DND-41 (cell line): ENCODE measurements at regions not wholly inside any gene's neighbourhood (a gene's known extent, or its start where the extent isn't known, plus 50 kb on each side); places are given as distances from the start of the nearest gene placed in this dataset.
"Not testable (repeated sequence)": the region's sequence is repeated elsewhere in the genome, so short reads cannot be mapped to it uniquely, and the experiment has no call there.

Source experiments
- ATAC-seq: fragments of 200-7000 bp; cut with Tn5 transposase; 3 replicates; pipeline ENCODE4 v1.9.1; 2021; ENCODE audit warnings: low read depth; ENCODE audit not compliant: insufficient read depth
- DNase-seq: peaks from one replicate; pipeline ENCODE4 v3.0.0-alpha.2; 2020
- H2AFZ ChIP-seq: 2 replicates; pipeline ENCODE4 v1.6.0; 2012; ENCODE audit warnings: low read depth, low read length
- H3K27ac ChIP-seq: 2 replicates; pipeline ENCODE4 v1.5.1; 2012; ENCODE audit warnings: low read length, inconsistent platforms
- H3K27me3 ChIP-seq: fragments of 200-600 bp; sonication (generic); 2 replicates; pipeline ENCODE4 v1.6.0; 2012; ENCODE audit warnings: low read length, mild to moderate bottlenecking, inconsistent platforms; ENCODE audit not compliant: insufficient read depth, poor library complexity
- H3K36me3 ChIP-seq: 2 replicates; pipeline ENCODE4 v1.5.1; 2012; ENCODE audit warnings: low read length, inconsistent platforms; ENCODE audit not compliant: insufficient read depth
- H3K4me1 ChIP-seq: 2 replicates; pipeline ENCODE4 v1.5.1; 2012; ENCODE audit warnings: mild to moderate bottlenecking, low read length; ENCODE audit not compliant: insufficient read depth
- H3K4me2 ChIP-seq: 2 replicates; pipeline ENCODE4 v1.6.0; 2012; ENCODE audit warnings: mild to moderate bottlenecking, moderate library complexity, low read length, inconsistent platforms; ENCODE audit not compliant: insufficient read depth
- H3K4me3 ChIP-seq, 2 experiments: fragments of 200-600 bp in 1 of 2; shearing (Covaris generic) in 1 of 2; 2 replicates each; pipeline ENCODE4 v1.5.1; 2012 to 2016; ENCODE audit warnings: inconsistent platforms in 2 of 2, low read length in 2 of 2, mild to moderate bottlenecking in 2 of 2, low read depth in 1 of 2, moderate library complexity in 1 of 2
- H3K79me2 ChIP-seq: 2 replicates; pipeline ENCODE4 v1.6.0; 2012; ENCODE audit warnings: low read length, inconsistent platforms; ENCODE audit not compliant: insufficient read depth
- H3K9ac ChIP-seq: 2 replicates; pipeline ENCODE4 v1.6.0; 2012; ENCODE audit warnings: low read depth, mild to moderate bottlenecking, inconsistent platforms, low read length, moderate library complexity
- H3K9me3 ChIP-seq: 2 replicates; pipeline ENCODE4 v1.5.1; 2012; ENCODE audit warnings: low read length, moderate library complexity, mild to moderate bottlenecking, inconsistent platforms; ENCODE audit not compliant: insufficient read depth, severe bottlenecking
- H4K20me1 ChIP-seq: 2 replicates; pipeline ENCODE4 v1.6.0; 2012; ENCODE audit warnings: low read length; ENCODE audit not compliant: insufficient read depth
- EZH2 ChIP-seq: IDR thresholded peaks from 3 replicates; pipeline ENCODE4 v1.6.1; 2012; ENCODE audit warnings: borderline replicate concordance, low read depth, mild to moderate bottlenecking, moderate library complexity, low read length, inconsistent platforms; ENCODE audit not compliant: severe bottlenecking
- TF ChIP-seq, protein P1 (sequence below): IDR thresholded peaks from 2 replicates; pipeline ENCODE4 v1.5.1; 2012; ENCODE audit warnings: borderline replicate concordance, low read length, moderate library complexity, mild to moderate bottlenecking; ENCODE audit not compliant: poor library complexity, severe bottlenecking; ENCODE audit errors: extremely low read depth

- Histone ChIP-seq H3K9ac (no peak overlapping the region), H3K4me2 (no peak overlapping the region), H3K27me3 (no peaks in the 10 kb centered on the region), H3K36me3 (no peaks in the 10 kb centered on the region), H3K79me2 (no peaks in the 10 kb centered on the region), H3K27ac (no peak overlapping the region), H3K4me1 (no peaks in the 10 kb centered on the region), H3K9me3 (no peaks in the 10 kb centered on the region), H4K20me1 (no peaks in the 10 kb centered on the region), H3K4me3 (no peak overlapping the region), H2AFZ (no peak overlapping the region)
- TF ChIP-seq, protein P1, sequence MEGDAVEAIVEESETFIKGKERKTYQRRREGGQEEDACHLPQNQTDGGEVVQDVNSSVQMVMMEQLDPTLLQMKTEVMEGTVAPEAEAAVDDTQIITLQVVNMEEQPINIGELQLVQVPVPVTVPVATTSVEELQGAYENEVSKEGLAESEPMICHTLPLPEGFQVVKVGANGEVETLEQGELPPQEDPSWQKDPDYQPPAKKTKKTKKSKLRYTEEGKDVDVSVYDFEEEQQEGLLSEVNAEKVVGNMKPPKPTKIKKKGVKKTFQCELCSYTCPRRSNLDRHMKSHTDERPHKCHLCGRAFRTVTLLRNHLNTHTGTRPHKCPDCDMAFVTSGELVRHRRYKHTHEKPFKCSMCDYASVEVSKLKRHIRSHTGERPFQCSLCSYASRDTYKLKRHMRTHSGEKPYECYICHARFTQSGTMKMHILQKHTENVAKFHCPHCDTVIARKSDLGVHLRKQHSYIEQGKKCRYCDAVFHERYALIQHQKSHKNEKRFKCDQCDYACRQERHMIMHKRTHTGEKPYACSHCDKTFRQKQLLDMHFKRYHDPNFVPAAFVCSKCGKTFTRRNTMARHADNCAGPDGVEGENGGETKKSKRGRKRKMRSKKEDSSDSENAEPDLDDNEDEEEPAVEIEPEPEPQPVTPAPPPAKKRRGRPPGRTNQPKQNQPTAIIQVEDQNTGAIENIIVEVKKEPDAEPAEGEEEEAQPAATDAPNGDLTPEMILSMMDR, result no peak
- no peak for TF ChIP-seq EZH2
- no peak for DNase-seq
- no peak for ATAC-seq
Measured at GRCh38 chrX:18034504-18034903, 173.4 kb upstream of the RAI2 start.

DNA sequence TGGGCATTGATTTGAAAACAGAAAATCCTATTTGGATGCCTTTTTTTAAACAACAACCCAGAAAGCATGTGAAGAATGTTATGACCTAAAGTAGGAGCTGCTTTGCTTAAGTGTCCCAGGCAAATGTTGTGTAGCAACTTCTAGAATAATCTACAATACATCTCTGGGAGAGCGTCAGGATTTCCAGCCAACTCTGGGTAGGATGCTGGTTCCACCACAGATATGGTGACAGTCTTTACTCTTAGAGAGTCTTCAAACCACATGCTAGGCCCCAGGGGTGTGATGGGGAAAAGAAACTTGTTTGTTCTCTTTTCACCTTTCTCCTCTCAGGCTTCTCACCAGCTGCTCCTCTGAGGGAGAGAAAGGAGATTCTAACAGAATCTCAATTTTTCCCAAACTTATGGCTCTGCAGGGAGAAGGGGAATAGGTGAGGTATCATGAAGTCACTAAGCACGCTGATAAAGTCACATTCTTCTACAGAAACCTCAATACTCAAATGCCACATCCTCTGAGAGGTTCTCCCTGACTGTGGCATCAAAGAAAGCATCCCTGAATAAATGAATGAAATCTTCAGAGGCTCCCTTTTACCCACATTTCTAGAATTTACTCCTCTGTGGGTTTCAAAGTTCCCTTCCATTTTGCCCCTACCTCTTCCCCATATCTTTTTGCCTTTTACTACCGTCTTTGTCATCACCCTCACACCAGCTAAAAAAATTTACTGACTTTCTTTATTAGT is 171.6 kb upstream of the RAI2 start:
- Histone ChIP-seq H3K79me2 (no peaks in the 10 kb centered on the region), H3K27ac (no peak overlapping the region), H3K9ac (no peak overlapping the region), H3K36me3 (no peaks in the 10 kb centered on the region), H3K9me3 (no peaks in the 10 kb centered on the region), H3K27me3 (no peaks in the 10 kb centered on the region), H3K4me3 (no peak overlapping the region), H4K20me1 (no peaks in the 10 kb centered on the region), H3K4me2 (no peak overlapping the region), H2AFZ (no peak overlapping the region), H3K4me1 (no peaks in the 10 kb centered on the region)
- TF ChIP-seq EZH2, result no peak
- TF ChIP-seq, protein P1, result no peak
- ATAC-seq (no peak), DNase-seq (no peak)

- H2AFZ ChIP-seq, result no peak overlapping the region
- H4K20me1 ChIP-seq, result no peaks in the 10 kb centered on the region
- H3K36me3 ChIP-seq, result no peaks in the 10 kb centered on the region
- H3K4me3 ChIP-seq, result no peak overlapping the region
- ATAC-seq (no peak), DNase-seq (no peak)
- no peaks in the 10 kb centered on the region for H3K27me3 ChIP-seq
- no peak overlapping the region for H3K27ac ChIP-seq
- no peaks in the 10 kb centered on the region for H3K9me3 ChIP-seq
- TF ChIP-seq EZH2, result no peak
- TF ChIP-seq, protein P1, result no peak
- H3K79me2 ChIP-seq, result no peaks in the 10 kb centered on the region
- H3K9ac ChIP-seq, result no peak overlapping the region
- H3K4me2 ChIP-seq, result no peak overlapping the region
- H3K4me1 ChIP-seq, result no peaks in the 10 kb centered on the region
Measured at GRCh38 chrX:18031726-18032375, 170.8 kb upstream of the RAI2 start.

DNA sequence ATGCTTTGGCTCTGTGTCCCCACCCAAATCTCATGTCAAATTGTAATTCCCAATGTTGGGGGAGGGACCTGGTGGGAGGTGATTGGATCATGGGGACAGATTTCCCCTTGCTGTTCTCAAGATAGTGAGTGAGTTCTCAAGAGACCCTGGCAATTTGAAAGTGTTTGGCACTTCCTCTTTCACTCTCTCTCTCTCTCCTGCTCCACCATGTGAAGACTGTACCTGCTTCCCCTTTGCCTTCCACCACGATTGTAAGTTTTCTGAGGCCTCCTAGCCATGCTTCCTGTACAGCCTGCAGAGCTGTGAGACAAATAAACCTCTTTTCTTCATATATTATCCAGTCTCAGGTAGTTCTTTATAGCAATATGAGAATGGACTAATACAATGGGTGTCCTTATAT is 169.6 kb upstream of the RAI2 start:
- not testable (repeated sequence) for ATAC-seq, H3K79me2 ChIP-seq, H3K4me3 ChIP-seq, H3K36me3 ChIP-seq, H3K4me1 ChIP-seq, H2AFZ ChIP-seq, DNase-seq, H3K27ac ChIP-seq, H3K27me3 ChIP-seq, H3K9me3 ChIP-seq, H3K4me2 ChIP-seq, H3K9ac ChIP-seq, H4K20me1 ChIP-seq
